ENCODE measurements at regions not wholly inside any gene's neighbourhood (a gene's known extent, or its start where the extent isn't known, plus 50 kb on each side); places are given as distances from the start of the nearest gene placed in this dataset.

GRCh38 chr18:39186008-39186407 lies 1620.4 kb upstream of the CELF4 start:
- H2AFZ ChIP-seq (ENCODE audit: low read length), result no peak overlapping the region
- H4K5ac ChIP-seq (ENCODE audit: insufficient read length, low read depth, low read length), result no peak overlapping the region
- H3K14ac ChIP-seq (ENCODE audit: insufficient read length), result no peak overlapping the region
- no peak overlapping the region for H2AK5ac ChIP-seq (ENCODE audit: low read depth, low read length)
- peaks cover 0 to 3% (median 0%) of the 10 kb centered on the region in 4 experiments; a peak in 1 of 7 replicates for H3K4me1 ChIP-seq (replicated peaks in 1 of 4; ENCODE audit: control insufficient read depth in 3 of 4, insufficient read depth in 4 of 4, low read length in 3 of 4)
- no peaks in the 10 kb centered on the region for H3K79me2 ChIP-seq (ENCODE audit: control insufficient read depth in 1 of 2, insufficient read depth in 2 of 2, low read length in 2 of 2)
- H3K9me3 ChIP-seq (ENCODE audit: insufficient read depth in 2 of 2, low read depth in 1 of 2, low read length in 1 of 2), result no peaks in the 10 kb centered on the region
- no peak overlapping the region for H3K4me3 ChIP-seq (ENCODE audit: extremely low read depth in 1 of 4, insufficient read depth in 2 of 4, low read depth in 3 of 4, low read length in 4 of 4)
- no peak overlapping the region for H2BK12ac ChIP-seq (ENCODE audit: low read depth, low read length)
- no peak overlapping the region for H3K4ac ChIP-seq (replicated peaks; ENCODE audit: insufficient read length, low read depth, low read length)
- no peak overlapping the region for H3K4me2 ChIP-seq (ENCODE audit: insufficient read depth in 1 of 2, low read depth in 2 of 2, low read length in 2 of 2)
- H3K27ac ChIP-seq (ENCODE audit: low read depth, low read length), result no peak overlapping the region
- no peak overlapping the region for H2BK120ac ChIP-seq (replicated peaks; ENCODE audit: low read depth, low read length)
- no peak overlapping the region for H4K8ac ChIP-seq (ENCODE audit: extremely low read depth, insufficient read depth, low read length)
- H2BK15ac ChIP-seq (ENCODE audit: low read length), result no peak overlapping the region
- ChIA-PET CTCF (ENCODE audit: partially characterized antibody) (no interaction called here), POLR2A (ENCODE audit: partially characterized antibody) (no interaction called here)
- no peak overlapping the region for H3K9ac ChIP-seq (replicated peaks in 1 of 4; ENCODE audit: extremely low read depth in 1 of 4, low read depth in 3 of 4, low read length in 3 of 4)
- H2BK5ac ChIP-seq (ENCODE audit: low read depth, low read length), result no peak overlapping the region
- H3K18ac ChIP-seq (ENCODE audit: extremely low read depth, low read length), result no peak overlapping the region
- H3K56ac ChIP-seq (replicated peaks; ENCODE audit: insufficient read length, low read depth, low read length), result no peak overlapping the region
- H3K23ac ChIP-seq (ENCODE audit: insufficient read length), result no peak overlapping the region
- no peaks in the 10 kb centered on the region for H3K27me3 ChIP-seq (replicated peaks in 1 of 4; ENCODE audit: control insufficient read depth in 3 of 4, extremely low read depth in 1 of 4, insufficient read depth in 3 of 4, low read length in 3 of 4)
- H3K23me2 ChIP-seq (ENCODE audit: low read depth, low read length), result no peaks in the 10 kb centered on the region
- no peak overlapping the region for H4K91ac ChIP-seq (replicated peaks; ENCODE audit: insufficient read length, low read length)
- DNase-seq (ENCODE audit: low read depth in 1 of 2, low spot score in 2 of 2), result no peak
- 92% methylated on average over 2 of the region's 2 CpGs; no CpG with 5 or more reads in 1 of the 2 experiments for WGBS, 2 experiments (ENCODE audit: extremely low coverage in 1 of 2, insufficient coverage in 1 of 2, insufficient read length in 1 of 2, insufficient replicate concordance in 2 of 2, low coverage in 1 of 2, low lambda C conversion rate in 2 of 2, missing lambda C conversion rate in 1 of 2)
- no peaks in the 10 kb centered on the region for H4K20me1 ChIP-seq (replicated peaks in 1 of 2; ENCODE audit: control insufficient read depth in 1 of 2, insufficient read depth in 2 of 2, low read length in 2 of 2)
- no peak overlapping the region for H2BK20ac ChIP-seq (ENCODE audit: low read length)
- FAIRE-seq, result no peak
- no peaks in the 10 kb centered on the region for H3K36me3 ChIP-seq (ENCODE audit: control insufficient read depth in 2 of 4, insufficient read depth in 4 of 4, low read length in 3 of 4)
- no peaks in the 10 kb centered on the region for H3K79me1 ChIP-seq (ENCODE audit: low read depth, low read length)
- TF ChIP-seq GABPA (IDR thresholded peaks at IDR 0.05; ENCODE audit: borderline replicate concordance, insufficient read depth, low read length), result no peak
- no peak for TF ChIP-seq CHD2 (IDR thresholded peaks at IDR 0.05; ENCODE audit: low read length)
- TF ChIP-seq KDM1A (IDR thresholded peaks at IDR 0.05; ENCODE audit: borderline replicate concordance, low read length), result no peak
- TF ChIP-seq FOSL1 (IDR thresholded peaks at IDR 0.05; ENCODE audit: insufficient read depth, low read depth, low read length), result no peak
- no peak for TF ChIP-seq RBBP5 (IDR thresholded peaks at IDR 0.05; ENCODE audit: borderline replicate concordance, low read depth, low read length)
- TF ChIP-seq NANOG (IDR thresholded peaks at IDR 0.05; ENCODE audit: insufficient read depth, low read depth, low read length, poor library complexity, severe bottlenecking), result no peak

Measured in H1 (cell line).